ENCODE measurements at regions not wholly inside any gene's neighbourhood (a gene's known extent, or its start where the extent isn't known, plus 50 kb on each side); places are given as distances from the start of the nearest gene placed in this dataset.
"Not testable (repeated sequence)": the region's sequence is repeated elsewhere in the genome, so short reads cannot be mapped to it uniquely, and the experiment has no call there.

GRCh38 chr14:104478656-104479055 is 100.9 kb upstream of the C14orf180 start:
- peaks cover 15 to 23% (median 19%) of the 10 kb centered on the region in 3 donors for H3K9me3 Mint-ChIP-seq
- H3K9me3 ChIP-seq: no peaks in the 10 kb centered on the region
- DNase-seq (no peak), ATAC-seq (replicated peaks in 1 of 4) (no peak)
- H3K4me1 ChIP-seq (ENCODE audit: control insufficient read depth in 1 of 2, extremely low read depth in 1 of 2, insufficient read depth in 2 of 2, low read length in 2 of 2): no peaks in the 10 kb centered on the region
- H3K36me3 ChIP-seq (ENCODE audit: control insufficient read depth in 2 of 2, extremely low read depth in 1 of 2, insufficient read depth in 1 of 2, low read length in 1 of 2): no peaks in the 10 kb centered on the region
- no peaks in the 10 kb centered on the region for H3K36me3 Mint-ChIP-seq
- peaks cover 0 to 53% of the 10 kb centered on the region in 2 experiments for H3K27me3 ChIP-seq (replicated peaks in 1 of 2; ENCODE audit: control insufficient read depth in 2 of 2, extremely low read depth in 1 of 2, insufficient read depth in 2 of 2, low read length in 1 of 2)
- H3K4me1 Mint-ChIP-seq: no peaks in the 10 kb centered on the region
- H3K4me3 ChIP-seq (ENCODE audit: control insufficient read depth in 1 of 2, extremely low read depth in 1 of 2, low read length in 1 of 2): no peak overlapping the region
- no peak overlapping the region for H3K27ac Mint-ChIP-seq
- peaks cover 14 to 24% of the 10 kb centered on the region in 2 donors for H3K27me3 Mint-ChIP-seq
- ChIA-PET POLR2A (no interaction called here), CTCF (interaction anchor here in 1 of 2 donors (0.6 kb wide), 1 partner anchor 58 kb away, joined by 3 read pairs; no protein-coding TSS in a partner anchor)
- no peak overlapping the region for H3K27ac ChIP-seq (ENCODE audit: low read length)
- H3K4me3 Mint-ChIP-seq: no peak overlapping the region
- 73% methylated on average over 6 of the region's 7 CpGs for WGBS (ENCODE audit: insufficient coverage)

DNA sequence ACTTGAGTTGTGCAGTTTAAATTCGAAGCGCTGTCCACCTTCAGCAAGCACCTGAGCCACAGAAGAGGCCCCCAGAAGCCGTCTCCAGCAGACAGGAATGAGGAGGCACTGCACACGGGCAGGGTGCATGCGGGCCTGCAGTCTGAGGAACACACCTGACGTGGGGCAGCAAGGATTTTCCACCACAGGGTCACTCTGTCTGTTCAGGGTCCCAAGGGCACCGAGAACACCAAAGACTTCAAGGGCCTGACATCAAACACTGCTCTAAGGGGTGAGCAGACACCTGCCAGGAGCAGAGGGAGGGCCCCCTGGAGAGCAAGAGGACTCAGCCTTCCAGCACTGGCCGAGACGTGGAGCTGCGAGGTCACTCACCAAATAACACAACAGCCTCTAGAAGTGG is 99.7 kb upstream of the C14orf180 start:
- no peak overlapping the region for H3K27ac ChIP-seq (ENCODE audit: low read length)
- POLR2A ChIA-PET: no interaction called here
- CTCF ChIA-PET: no interaction called here
- Mint-ChIP-seq H3K9me3 (peaks cover 15 to 23% (median 19%) of the 10 kb centered on the region in 3 donors), H3K27ac (no peak overlapping the region), H3K4me1 (no peaks in the 10 kb centered on the region), H3K36me3 (no peaks in the 10 kb centered on the region), H3K4me3 (no peak overlapping the region), H3K27me3 (peaks cover 19 to 28% of the 10 kb centered on the region in 2 donors)
- WGBS (ENCODE audit: insufficient coverage): 64% methylated on average over 7 of the region's 10 CpGs
- ATAC-seq (replicated peaks in 1 of 4): no peak
- H3K27me3 ChIP-seq (replicated peaks in 1 of 2; ENCODE audit: control insufficient read depth in 2 of 2, extremely low read depth in 1 of 2, insufficient read depth in 2 of 2, low read length in 1 of 2): peaks cover 0 to 48% of the 10 kb centered on the region in 2 experiments
- H3K4me3 ChIP-seq (ENCODE audit: control insufficient read depth in 1 of 2, extremely low read depth in 1 of 2, low read length in 1 of 2): no peak overlapping the region
- H3K9me3 ChIP-seq: no peaks in the 10 kb centered on the region
- H3K36me3 ChIP-seq (ENCODE audit: control insufficient read depth in 2 of 2, extremely low read depth in 1 of 2, insufficient read depth in 1 of 2, low read length in 1 of 2): no peaks in the 10 kb centered on the region
- no peak for DNase-seq
- H3K4me1 ChIP-seq (ENCODE audit: control insufficient read depth in 1 of 2, extremely low read depth in 1 of 2, insufficient read depth in 2 of 2, low read length in 2 of 2): no peaks in the 10 kb centered on the region

- no peak overlapping the region for H3K4me3 ChIP-seq (ENCODE audit: control insufficient read depth in 1 of 2, extremely low read depth in 1 of 2, low read length in 1 of 2)
- H3K27me3 Mint-ChIP-seq: peaks cover 27 to 40% of the 10 kb centered on the region in 2 donors
- H3K36me3 Mint-ChIP-seq: no peaks in the 10 kb centered on the region
- no peaks in the 10 kb centered on the region for H3K9me3 ChIP-seq
- ChIA-PET CTCF (no interaction called here), POLR2A (no interaction called here)
- H3K27ac ChIP-seq (ENCODE audit: low read length): no peak overlapping the region
- H3K27ac Mint-ChIP-seq: no peak overlapping the region
- no peaks in the 10 kb centered on the region for H3K4me1 ChIP-seq (ENCODE audit: control insufficient read depth in 1 of 2, extremely low read depth in 1 of 2, insufficient read depth in 2 of 2, low read length in 2 of 2)
- H3K4me3 Mint-ChIP-seq: no peak overlapping the region
- ATAC-seq (replicated peaks in 1 of 4) (no peak), DNase-seq (no peak)
- WGBS (ENCODE audit: insufficient coverage): 83% methylated on average over 7 of the region's 10 CpGs
- H3K27me3 ChIP-seq (replicated peaks in 1 of 2; ENCODE audit: control insufficient read depth in 2 of 2, extremely low read depth in 1 of 2, insufficient read depth in 2 of 2, low read length in 1 of 2): peaks cover 0 to 43% of the 10 kb centered on the region in 2 experiments
- peaks cover 15 to 23% (median 19%) of the 10 kb centered on the region in 3 donors for H3K9me3 Mint-ChIP-seq
- H3K4me1 Mint-ChIP-seq: no peaks in the 10 kb centered on the region
- no peaks in the 10 kb centered on the region for H3K36me3 ChIP-seq (ENCODE audit: control insufficient read depth in 2 of 2, extremely low read depth in 1 of 2, insufficient read depth in 1 of 2, low read length in 1 of 2)
These were observed 98.2 kb upstream of the C14orf180 start for GRCh38 chr14:104481323-104481722.

DNA sequence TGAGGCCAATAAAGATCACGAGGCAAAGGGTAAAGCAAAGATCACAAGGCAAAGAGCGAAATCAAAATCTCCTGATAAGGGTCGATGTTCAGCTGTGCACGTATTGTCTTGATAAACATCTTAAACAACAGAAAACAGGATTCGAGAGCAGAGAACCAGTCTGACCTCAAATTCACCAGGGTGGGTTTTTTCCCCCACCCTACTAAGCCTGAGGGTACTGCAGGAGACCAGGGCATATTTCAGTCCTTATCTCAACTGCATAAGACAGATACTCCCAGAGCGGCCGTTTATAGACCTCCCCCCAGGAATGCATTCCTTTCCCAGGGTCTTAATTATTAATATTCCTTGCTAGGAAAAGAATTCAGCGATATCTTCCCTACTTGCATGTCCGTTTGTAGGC is 97.5 kb upstream of the C14orf180 start:
- POLR2A ChIA-PET, H3K27ac Mint-ChIP-seq: not testable (repeated sequence)

GRCh38 chr14:104486222-104486923 is 93.2 kb upstream of the C14orf180 start:
- CTCF ChIA-PET: interaction anchor here in 1 of 2 donors (1.0 kb wide), 1 partner anchor 408 kb away, joined by 4 read pairs; no protein-coding TSS in a partner anchor
- POLR2A ChIA-PET: no interaction called here
- H3K27me3 Mint-ChIP-seq: peaks cover 33 to 50% of the 10 kb centered on the region in 2 donors
- H3K36me3 Mint-ChIP-seq: no peaks in the 10 kb centered on the region
- H3K27ac Mint-ChIP-seq: no peak overlapping the region
- Histone ChIP-seq H3K9me3 (no peaks in the 10 kb centered on the region), H3K4me1 (ENCODE audit: control insufficient read depth in 1 of 2, extremely low read depth in 1 of 2, insufficient read depth in 2 of 2, low read length in 2 of 2) (no peaks in the 10 kb centered on the region), H3K27ac (ENCODE audit: low read length) (no peak overlapping the region), H3K4me3 (ENCODE audit: control insufficient read depth in 1 of 2, extremely low read depth in 1 of 2, low read length in 1 of 2) (no peak overlapping the region), H3K36me3 (ENCODE audit: control insufficient read depth in 2 of 2, extremely low read depth in 1 of 2, insufficient read depth in 1 of 2, low read length in 1 of 2) (no peaks in the 10 kb centered on the region), H3K27me3 (replicated peaks in 1 of 2; ENCODE audit: control insufficient read depth in 2 of 2, extremely low read depth in 1 of 2, insufficient read depth in 2 of 2, low read length in 1 of 2) (peaks cover 0 to 21% of the 10 kb centered on the region in 2 experiments)
- H3K4me1 Mint-ChIP-seq: no peaks in the 10 kb centered on the region
- ATAC-seq (replicated peaks in 1 of 4) (no peak), DNase-seq (no peak)
- WGBS (ENCODE audit: insufficient coverage): 75% methylated on average over 13 of the region's 18 CpGs
- peaks cover 11 to 18% (median 16%) of the 10 kb centered on the region in 3 donors for H3K9me3 Mint-ChIP-seq
- no peak overlapping the region for H3K4me3 Mint-ChIP-seq

More for the DNA sequence above, 97.5 kb upstream of the C14orf180 start:
- ATAC-seq (replicated peaks in 1 of 4); CTCF ChIA-PET; H3K36me3 ChIP-seq (ENCODE audit: control insufficient read depth in 2 of 2, extremely low read depth in 1 of 2, insufficient read depth in 1 of 2, low read length in 1 of 2); H3K4me1 Mint-ChIP-seq; H3K27ac ChIP-seq (ENCODE audit: low read length); H3K4me3 Mint-ChIP-seq; H3K9me3 ChIP-seq; H3K4me3 ChIP-seq (ENCODE audit: control insufficient read depth in 1 of 2, extremely low read depth in 1 of 2, low read length in 1 of 2); H3K36me3 Mint-ChIP-seq; H3K4me1 ChIP-seq (ENCODE audit: control insufficient read depth in 1 of 2, extremely low read depth in 1 of 2, insufficient read depth in 2 of 2, low read length in 2 of 2); DNase-seq: not testable (repeated sequence)
- Mint-ChIP-seq H3K27me3 (peaks cover 27 to 45% of the 10 kb centered on the region in 2 donors), H3K9me3 (peaks cover 15 to 23% (median 19%) of the 10 kb centered on the region in 3 donors)
- peaks cover 0 to 45% of the 10 kb centered on the region in 2 experiments for H3K27me3 ChIP-seq (replicated peaks in 1 of 2; ENCODE audit: control insufficient read depth in 2 of 2, extremely low read depth in 1 of 2, insufficient read depth in 2 of 2, low read length in 1 of 2)
- 66% methylated on average over 2 of the region's 9 CpGs for WGBS (ENCODE audit: insufficient coverage)

DNA sequence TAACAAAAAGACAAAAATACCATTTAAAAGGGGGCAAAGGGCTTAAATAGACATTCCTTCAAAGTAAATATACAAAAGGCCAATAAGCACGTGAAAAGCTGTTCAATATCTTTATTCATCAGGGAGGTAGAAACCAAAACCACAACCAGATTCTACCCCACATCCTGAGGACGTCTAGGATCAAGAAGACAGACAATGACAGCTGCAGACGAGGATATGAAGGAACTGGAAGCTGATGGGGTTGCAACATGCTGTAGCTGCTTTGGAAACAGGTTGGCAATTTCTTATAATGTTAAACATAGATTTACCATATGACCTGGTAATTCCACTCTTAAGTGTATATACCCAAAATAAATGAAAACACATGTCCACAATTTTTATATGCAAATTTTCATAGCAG is 85.1 kb upstream of the C14orf180 start:
- peaks cover 7 to 14% of the 10 kb centered on the region in 2 donors for H3K27me3 Mint-ChIP-seq
- H3K36me3 Mint-ChIP-seq: no peaks in the 10 kb centered on the region
- H3K4me1 Mint-ChIP-seq: peaks cover 12 to 15% (median 13%) of the 10 kb centered on the region in 3 donors
- Histone ChIP-seq H3K36me3 (ENCODE audit: control insufficient read depth in 2 of 2, extremely low read depth in 1 of 2, insufficient read depth in 1 of 2, low read length in 1 of 2) (no peaks in the 10 kb centered on the region), H3K27ac (ENCODE audit: low read length) (no peak overlapping the region), H3K27me3 (replicated peaks in 1 of 2; ENCODE audit: control insufficient read depth in 2 of 2, extremely low read depth in 1 of 2, insufficient read depth in 2 of 2, low read length in 1 of 2) (peaks cover 0 to 9% of the 10 kb centered on the region in 2 experiments), H3K4me1 (ENCODE audit: control insufficient read depth in 1 of 2, extremely low read depth in 1 of 2, insufficient read depth in 2 of 2, low read length in 2 of 2) (no peaks in the 10 kb centered on the region), H3K4me3 (ENCODE audit: control insufficient read depth in 1 of 2, extremely low read depth in 1 of 2, low read length in 1 of 2) (no peak overlapping the region), H3K9me3 (no peaks in the 10 kb centered on the region)
- H3K27ac Mint-ChIP-seq: no peak overlapping the region
- CTCF ChIA-PET: interaction anchor here in 1 of 2 donors (0.7 kb wide), 1 partner anchor 8 kb away, joined by 4 read pairs; no protein-coding TSS in a partner anchor
- WGBS (ENCODE audit: insufficient coverage): no CpG with 5 or more reads among the region's 3 CpGs
- POLR2A ChIA-PET: interaction anchor here in 1 of 2 donors (0.7 kb wide), 1 partner anchor 105 kb away, joined by 5 read pairs; no protein-coding TSS in a partner anchor
- H3K9me3 Mint-ChIP-seq: peaks cover 8 to 17% (median 8%) of the 10 kb centered on the region in 3 donors
- DNase-seq: peak in 1 of 35 experiments; percentile 12
- peak in 1 of 4 experiments; percentile 73 for ATAC-seq (replicated peaks in 1 of 4)
- no peak overlapping the region for H3K4me3 Mint-ChIP-seq
